ENCODE measurements at regions not wholly inside any gene's neighbourhood (a gene's known extent, or its start where the extent isn't known, plus 50 kb on each side); places are given as distances from the start of the nearest gene placed in this dataset.

DNA sequence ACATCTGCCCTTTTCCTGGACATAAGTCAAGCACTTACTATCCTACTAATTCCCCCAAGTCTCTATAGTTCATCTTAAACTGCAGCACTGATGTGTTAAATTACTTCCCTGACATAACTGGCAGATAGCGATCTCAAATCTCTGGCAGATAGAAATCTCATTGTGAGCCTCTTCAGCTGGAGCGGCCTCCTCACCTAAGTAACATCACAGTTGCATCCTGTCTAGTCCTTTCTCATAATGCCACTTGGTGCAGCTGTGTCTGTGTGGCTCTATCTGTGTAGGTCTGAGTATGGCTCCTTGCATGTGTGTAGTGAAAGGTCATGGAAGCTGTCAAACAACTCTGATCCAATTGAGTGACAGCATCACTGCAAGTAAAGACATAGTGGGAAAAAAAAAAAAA, 53.6 kb upstream of the FST start:
- H3K4me1 ChIP-seq (ENCODE audit: insufficient read depth, low read length, poor library complexity, severe bottlenecking), result no peaks in the 10 kb centered on the region
- ChIA-PET CTCF (interaction anchor here (0.5 kb wide), 1 partner anchor 809 kb away, joined by 3 read pairs; no protein-coding TSS in a partner anchor), POLR2A (ENCODE audit: low non-redundant PET) (no interaction called here)
- H3K27me3 ChIP-seq (replicated peaks; ENCODE audit: insufficient read depth, low read depth, low read length, poor library complexity), result no peaks in the 10 kb centered on the region
- no peaks in the 10 kb centered on the region for H3K36me3 ChIP-seq (ENCODE audit: insufficient read depth, low read length, poor library complexity, severe bottlenecking)
- no peak overlapping the region for H3K27ac ChIP-seq (ENCODE audit: low read depth, low read length, poor library complexity, severe bottlenecking)
- H3K9me3 ChIP-seq (ENCODE audit: low read depth, low read length, poor library complexity, severe bottlenecking), result no peaks in the 10 kb centered on the region
- no peak for DNase-seq (ENCODE audit: low spot score)
- no peak overlapping the region for H3K4me3 ChIP-seq (ENCODE audit: low read depth, low read length, poor library complexity, severe bottlenecking)
- BruUV-seq (replicated peaks), result no TSS peak
- intact Hi-C loops (cut with micrococcal nuclease; ENCODE audit: unreplicated experiment), result loop anchor here (1.0 to 10.0 kb wide), 2 partner anchors 568 to 791 kb away; no protein-coding TSS in a partner anchor
- TF ChIP-seq EZH2 (IDR thresholded peaks at IDR 0.05; ENCODE audit: borderline replicate concordance, low read depth, low read length, poor library complexity, severe bottlenecking), result no peak
- TF ChIP-seq, protein P1, sequence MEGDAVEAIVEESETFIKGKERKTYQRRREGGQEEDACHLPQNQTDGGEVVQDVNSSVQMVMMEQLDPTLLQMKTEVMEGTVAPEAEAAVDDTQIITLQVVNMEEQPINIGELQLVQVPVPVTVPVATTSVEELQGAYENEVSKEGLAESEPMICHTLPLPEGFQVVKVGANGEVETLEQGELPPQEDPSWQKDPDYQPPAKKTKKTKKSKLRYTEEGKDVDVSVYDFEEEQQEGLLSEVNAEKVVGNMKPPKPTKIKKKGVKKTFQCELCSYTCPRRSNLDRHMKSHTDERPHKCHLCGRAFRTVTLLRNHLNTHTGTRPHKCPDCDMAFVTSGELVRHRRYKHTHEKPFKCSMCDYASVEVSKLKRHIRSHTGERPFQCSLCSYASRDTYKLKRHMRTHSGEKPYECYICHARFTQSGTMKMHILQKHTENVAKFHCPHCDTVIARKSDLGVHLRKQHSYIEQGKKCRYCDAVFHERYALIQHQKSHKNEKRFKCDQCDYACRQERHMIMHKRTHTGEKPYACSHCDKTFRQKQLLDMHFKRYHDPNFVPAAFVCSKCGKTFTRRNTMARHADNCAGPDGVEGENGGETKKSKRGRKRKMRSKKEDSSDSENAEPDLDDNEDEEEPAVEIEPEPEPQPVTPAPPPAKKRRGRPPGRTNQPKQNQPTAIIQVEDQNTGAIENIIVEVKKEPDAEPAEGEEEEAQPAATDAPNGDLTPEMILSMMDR (conservative IDR thresholded peaks at IDR 0.05; ENCODE audit: low read depth, low read length), result no peak

DNA sequence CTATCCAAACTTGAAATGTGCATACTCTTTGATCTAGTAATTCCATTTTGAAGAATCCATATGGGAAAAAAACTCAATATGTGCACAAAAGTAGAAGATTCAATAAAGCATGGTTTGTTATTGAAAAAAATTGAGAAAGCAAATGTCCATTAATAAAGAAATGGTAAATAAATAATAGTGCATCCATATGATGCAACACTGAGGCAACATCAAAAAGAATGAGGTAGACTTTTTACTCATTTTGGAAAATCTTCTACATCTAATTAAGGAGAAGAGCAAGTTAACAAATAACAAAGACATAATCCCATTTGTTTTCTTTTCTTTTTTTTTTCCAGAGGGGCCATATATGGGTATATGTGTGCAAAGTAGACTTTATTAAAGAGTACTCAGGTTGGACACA, 52.5 kb upstream of the FST start:
- no peaks in the 10 kb centered on the region for H3K4me1 ChIP-seq (ENCODE audit: insufficient read depth, low read length, poor library complexity, severe bottlenecking)
- no peaks in the 10 kb centered on the region for H3K36me3 ChIP-seq (ENCODE audit: insufficient read depth, low read length, poor library complexity, severe bottlenecking)
- DNase-seq (ENCODE audit: low spot score), result no peak
- H3K4me3 ChIP-seq (ENCODE audit: low read depth, low read length, poor library complexity, severe bottlenecking), result no peak overlapping the region
- no peak overlapping the region for H3K27ac ChIP-seq (ENCODE audit: low read depth, low read length, poor library complexity, severe bottlenecking)
- intact Hi-C loops (cut with micrococcal nuclease; ENCODE audit: unreplicated experiment), result loop anchor here (10.0 kb wide), 1 partner anchor 567 kb away; no protein-coding TSS in a partner anchor
- H3K27me3 ChIP-seq (replicated peaks; ENCODE audit: insufficient read depth, low read depth, low read length, poor library complexity), result no peaks in the 10 kb centered on the region
- POLR2A ChIA-PET (ENCODE audit: low non-redundant PET), result no interaction called here
- TF ChIP-seq, protein P1 (conservative IDR thresholded peaks at IDR 0.05; ENCODE audit: low read depth, low read length), result no peak
- no peak for TF ChIP-seq EZH2 (IDR thresholded peaks at IDR 0.05; ENCODE audit: borderline replicate concordance, low read depth, low read length, poor library complexity, severe bottlenecking)
- BruUV-seq (replicated peaks), result no TSS peak
- no peaks in the 10 kb centered on the region for H3K9me3 ChIP-seq (ENCODE audit: low read depth, low read length, poor library complexity, severe bottlenecking)
- CTCF ChIA-PET, result interaction anchor here (1.0 kb wide), 1 partner anchor 801 kb away, joined by 3 read pairs; no protein-coding TSS in a partner anchor

DNA sequence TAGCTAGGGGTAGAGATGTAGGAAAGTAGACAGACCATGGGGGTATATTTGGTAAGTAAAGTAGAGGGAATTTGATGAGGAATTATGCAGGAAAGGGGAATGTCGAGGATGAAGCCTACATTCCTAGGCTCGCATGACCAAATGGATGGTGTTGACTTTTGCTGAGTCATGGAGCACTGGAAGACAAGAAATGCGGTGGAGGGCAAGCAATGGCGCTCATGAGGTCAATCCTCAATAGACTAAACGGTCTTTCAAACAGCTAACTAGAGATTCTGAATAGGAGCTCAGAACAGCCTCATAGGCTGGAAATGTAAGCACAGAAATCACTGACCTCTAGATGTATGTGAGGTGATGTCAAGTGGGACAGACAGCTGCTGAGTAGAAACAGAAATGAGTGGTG, 50.7 kb upstream of the FST start:
- H3K27ac ChIP-seq (ENCODE audit: low read depth, low read length, poor library complexity, severe bottlenecking), result no peak overlapping the region
- no peak overlapping the region for H3K4me3 ChIP-seq (ENCODE audit: low read depth, low read length, poor library complexity, severe bottlenecking)
- no peaks in the 10 kb centered on the region for H3K9me3 ChIP-seq (ENCODE audit: low read depth, low read length, poor library complexity, severe bottlenecking)
- TF ChIP-seq, protein P1 (conservative IDR thresholded peaks at IDR 0.05; ENCODE audit: low read depth, low read length), result no peak
- TF ChIP-seq EZH2 (IDR thresholded peaks at IDR 0.05; ENCODE audit: borderline replicate concordance, low read depth, low read length, poor library complexity, severe bottlenecking), result no peak
- no peaks in the 10 kb centered on the region for H3K27me3 ChIP-seq (replicated peaks; ENCODE audit: insufficient read depth, low read depth, low read length, poor library complexity)
- no peak for DNase-seq (ENCODE audit: low spot score)
- BruUV-seq (replicated peaks), result no TSS peak
- intact Hi-C loops (cut with micrococcal nuclease; ENCODE audit: unreplicated experiment), result loop anchor here (10.0 kb wide), 1 partner anchor 565 kb away; no protein-coding TSS in a partner anchor
- H3K4me1 ChIP-seq (ENCODE audit: insufficient read depth, low read length, poor library complexity, severe bottlenecking), result no peaks in the 10 kb centered on the region
- POLR2A ChIA-PET (ENCODE audit: low non-redundant PET), result no interaction called here
- no peaks in the 10 kb centered on the region for H3K36me3 ChIP-seq (ENCODE audit: insufficient read depth, low read length, poor library complexity, severe bottlenecking)
- CTCF ChIA-PET, result no interaction called here
